ENCODE measurements at regions not wholly inside any gene's neighbourhood (a gene's known extent, or its start where the extent isn't known, plus 50 kb on each side); places are given as distances from the start of the nearest gene placed in this dataset.

- TF ChIP-seq ZBTB33 (IDR thresholded peaks at IDR 0.05) = no peak
- TF ChIP-seq IRF5 (IDR thresholded peaks at IDR 0.05; ENCODE audit: borderline replicate concordance) = no peak
- no peak for TF ChIP-seq YY1 (IDR thresholded peaks at IDR 0.05; ENCODE audit: low read depth, low read length)
These were observed 280.1 kb downstream of the GATA3 start (continued) for GRCh38 chr10:8334631-8335030.

- Histone ChIP-seq H3K27ac (ENCODE audit: control insufficient read depth, insufficient read depth) (no peak overlapping the region), H3K4me3 (no peak overlapping the region), H3K9me3 (replicated peaks; ENCODE audit: control insufficient read depth, insufficient read depth, low read length) (no peaks in the 10 kb centered on the region; the same call in 2 of the 3 replicates), H4K20me1 (ENCODE audit: control insufficient read depth, insufficient read depth) (no peaks in the 10 kb centered on the region), H3K79me2 (ENCODE audit: control insufficient read depth, insufficient read depth, low read length) (no peaks in the 10 kb centered on the region), H3K4me2 (ENCODE audit: control insufficient read depth, insufficient read depth) (no peak overlapping the region), H3K9ac (ENCODE audit: control insufficient read depth, insufficient read depth, low read length) (no peak overlapping the region), H3K4me1 (ENCODE audit: control insufficient read depth, insufficient read depth, low read length) (no peaks in the 10 kb centered on the region; the same call in 1 of the 2 replicates), H3K36me3 (ENCODE audit: control insufficient read depth in 2 of 2, insufficient read depth in 2 of 2, low read length in 1 of 2) (no peaks in the 10 kb centered on the region), H3K27me3 (replicated peaks in 1 of 2; ENCODE audit: control insufficient read depth in 2 of 2, insufficient read depth in 2 of 2, low read length in 1 of 2) (no peaks in the 10 kb centered on the region), H2AFZ (ENCODE audit: control insufficient read depth, low read depth, low read length) (no peak overlapping the region)
- DNase-seq (ENCODE audit: low read depth, low spot score) (no peak), ATAC-seq (no peak), FAIRE-seq (no peak)
- ChIA-PET POLR2A (no interaction called here), CTCF (no interaction called here), RAD21 (ENCODE audit: unreplicated experiment) (no interaction called here), SMC1A (ENCODE audit: uncharacterized antibody, unreplicated experiment) (no interaction called here)
- TF ChIP-seq SUZ12 (IDR thresholded peaks at IDR 0.05; ENCODE audit: unreplicated experiment) (no peak), CTCF (IDR thresholded peaks at IDR 0.05 in 2 of 3, conservative IDR thresholded peaks at IDR 0.05 in 1 of 3; ENCODE audit: control insufficient read depth in 2 of 3, extremely low read depth in 1 of 3, insufficient read depth in 1 of 3, low read depth in 3 of 3, low read length in 3 of 3) (no peak), NR2C1 (IDR thresholded peaks at IDR 0.05) (no peak), TCF12 (IDR thresholded peaks at IDR 0.05; ENCODE audit: low read depth, low read length) (no peak), HDAC6 (IDR thresholded peaks at IDR 0.05; ENCODE audit: unreplicated experiment) (no peak), JUNB (IDR thresholded peaks at IDR 0.05) (no peak)
- intact Hi-C loops (cut with micrococcal nuclease; ENCODE audit: unreplicated experiment) = loop anchor here (10.0 kb wide), 1 partner anchor 62 kb away; no protein-coding TSS in a partner anchor
- in situ Hi-C loops (cut with MboI) = no loop called here
- no TSS peak for BruUV-seq (replicated peaks)
- 65% methylated on average over 19 of the region's 19 CpGs for WGBS (ENCODE audit: insufficient coverage, insufficient replicate concordance, low lambda C conversion rate, missing lambda C conversion rate)
These were observed 282.3 kb downstream of the GATA3 start for GRCh38 chr10:8336629-8337331.
